ENCODE measurements at regions not wholly inside any gene's neighbourhood (a gene's known extent, or its start where the extent isn't known, plus 50 kb on each side); places are given as distances from the start of the nearest gene placed in this dataset.

DNA sequence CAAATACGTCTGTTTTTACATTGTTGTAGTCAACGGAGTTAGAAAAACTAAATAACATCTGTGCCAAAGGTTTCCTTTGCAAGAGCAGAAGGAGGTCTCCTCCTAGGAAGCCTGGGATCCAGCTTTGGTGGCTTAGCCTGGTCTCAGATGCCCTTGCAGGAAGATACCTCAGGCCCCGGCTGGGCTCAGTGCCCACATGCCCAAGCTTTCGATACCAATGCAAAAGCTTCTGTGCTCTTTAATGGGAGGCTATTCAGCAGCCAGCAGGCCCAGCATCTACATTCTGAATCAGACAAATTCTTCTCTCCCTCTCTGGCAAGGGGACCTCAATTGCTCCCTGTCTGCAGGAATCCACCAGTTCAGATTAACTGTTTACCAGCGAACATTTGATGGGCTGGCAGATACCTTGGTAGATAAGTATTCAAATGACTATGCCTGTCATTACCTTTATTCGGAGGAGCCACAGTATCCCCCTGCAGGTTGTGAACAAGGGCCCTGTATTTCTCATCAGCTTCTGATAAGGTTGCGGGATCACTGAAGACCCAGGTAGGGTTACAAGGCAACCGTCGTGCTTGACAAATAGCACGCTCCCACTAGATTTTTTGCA is 180.1 kb upstream of the KBTBD8 start:
- no peaks in the 10 kb centered on the region for H3K27me3 ChIP-seq (ENCODE audit: control insufficient read depth in 2 of 2, insufficient read depth in 2 of 2, low read length in 2 of 2)
- no TSS peak for BruUV-seq (replicated peaks)
- H3K9me1 ChIP-seq (ENCODE audit: control insufficient read depth, insufficient read depth, low read length) = no peaks in the 10 kb centered on the region
- no peaks in the 10 kb centered on the region for H3K36me3 ChIP-seq (ENCODE audit: control insufficient read depth, insufficient read depth, low read length)
- H3K4me2 ChIP-seq (ENCODE audit: insufficient read depth, low read length) = no peak overlapping the region
- no peaks in the 10 kb centered on the region for H3K9me3 ChIP-seq (replicated peaks; ENCODE audit: control insufficient read depth, insufficient read depth, low read depth, low read length)
- H3K9ac ChIP-seq (ENCODE audit: insufficient read depth in 1 of 2, low read depth in 2 of 2, low read length in 2 of 2) = no peak overlapping the region
- ATAC-seq (no peak), FAIRE-seq (no peak), DNase-seq (ENCODE audit: extremely low read depth in 1 of 4, low spot score in 3 of 4) (no peak)
- intact Hi-C loops (cut with micrococcal nuclease) = no loop called here
- in situ Hi-C loops (cut with MboI) = loop anchor here (5.0 kb wide), 1 partner anchor 541 kb away; no protein-coding TSS in a partner anchor
- no peaks in the 10 kb centered on the region for H3K4me1 ChIP-seq (replicated peaks in 1 of 2; ENCODE audit: control insufficient read depth in 2 of 2, insufficient read depth in 2 of 2, low read length in 2 of 2)
- no peak overlapping the region for H2AFZ ChIP-seq (ENCODE audit: low read depth, low read length)
- H3K79me2 ChIP-seq (ENCODE audit: control insufficient read depth, insufficient read depth, low read length) = no peaks in the 10 kb centered on the region
- H4K20me1 ChIP-seq (replicated peaks; ENCODE audit: control insufficient read depth, insufficient read depth, low read length) = no peaks in the 10 kb centered on the region
- H3K4me3 ChIP-seq = no peak overlapping the region
- POLR2A ChIA-PET = no interaction called here
- 2% methylated on average over 9 of the region's 10 CpGs for WGBS (ENCODE audit: insufficient coverage, low coverage, missing lambda C conversion rate)
- TF ChIP-seq TCF3 (CRISPR knock-in tag; IDR thresholded peaks at IDR 0.05) = no peak
- no peak for TF ChIP-seq CHAMP1 (IDR thresholded peaks at IDR 0.05)
- no peak for TF ChIP-seq SRF (CRISPR knock-in tag; IDR thresholded peaks at IDR 0.05)
- no peak for TF ChIP-seq NFIX (CRISPR knock-in tag; IDR thresholded peaks at IDR 0.05; ENCODE audit: low read depth)
- TF ChIP-seq, protein P1, sequence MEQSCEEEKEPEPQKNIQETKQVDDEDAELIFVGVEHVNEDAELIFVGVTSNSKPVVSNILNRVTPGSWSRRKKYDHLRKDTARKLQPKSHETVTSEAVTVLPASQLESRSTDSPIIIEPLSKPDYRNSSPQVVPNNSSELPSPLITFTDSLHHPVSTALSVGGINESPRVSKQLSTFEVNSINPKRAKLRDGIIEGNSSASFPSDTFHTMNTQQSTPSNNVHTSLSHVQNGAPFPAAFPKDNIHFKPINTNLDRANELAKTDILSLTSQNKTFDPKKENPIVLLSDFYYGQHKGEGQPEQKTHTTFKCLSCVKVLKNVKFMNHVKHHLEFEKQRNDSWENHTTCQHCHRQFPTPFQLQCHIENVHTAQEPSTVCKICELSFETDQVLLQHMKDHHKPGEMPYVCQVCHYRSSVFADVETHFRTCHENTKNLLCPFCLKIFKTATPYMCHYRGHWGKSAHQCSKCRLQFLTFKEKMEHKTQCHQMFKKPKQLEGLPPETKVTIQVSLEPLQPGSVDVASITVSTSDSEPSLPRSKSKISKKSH (CRISPR knock-in tag; IDR thresholded peaks at IDR 0.05) = no peak
- no peak for TF ChIP-seq POLR2G (IDR thresholded peaks at IDR 0.05; ENCODE audit: low read depth, low read length)
- TF ChIP-seq ATF7 (IDR thresholded peaks at IDR 0.05) = no peak
- no peak for TF ChIP-seq BRD9 (IDR thresholded peaks at IDR 0.05; ENCODE audit: low read depth, partially characterized antibody)
- no peak overlapping the region for H3K27ac ChIP-seq (ENCODE audit: extremely low read depth, low read depth, low read length)
- CTCF ChIA-PET (ENCODE audit: low intra/inter-chr PET ratio) = no interaction called here
